Calu3 (cell line): ENCODE measurements at regions not wholly inside any gene's neighbourhood (a gene's known extent, or its start where the extent isn't known, plus 50 kb on each side); places are given as distances from the start of the nearest gene placed in this dataset.

Source experiments
- BruUV-seq: library from RNA; stranded (reverse); fragments of 400-500 nt; replicated peaks from 2 replicates; lab custom pipeline; 2021; lab: Mats Ljungman, UMichigan
- CTCF ChIA-PET: fragments of 300-600 bp; sonication (Branson Sonifier 250); formaldehyde crosslinking; loops from one replicate; lab custom pipeline; 2022; ENCODE audit warnings: antibody characterized with exemption; lab: Charles Lee
- DNase-seq: peaks from one replicate; pipeline ENCODE4 v3.0.0; 2022
- H3K27ac Mint-ChIP-seq: one replicate; pipeline ENCODE4 v1.8.0; 2022; ENCODE audit warnings: mixed read lengths; ENCODE audit not compliant: unreplicated experiment
- H3K27me3 Mint-ChIP-seq: one replicate; pipeline ENCODE4 v1.8.0; 2022; ENCODE audit warnings: mixed read lengths; ENCODE audit not compliant: unreplicated experiment
- H3K36me3 Mint-ChIP-seq: one replicate; pipeline ENCODE4 v1.8.0; 2022; ENCODE audit warnings: mild to moderate bottlenecking, moderate library complexity, mixed read lengths; ENCODE audit not compliant: insufficient read depth, unreplicated experiment
- H3K4me1 Mint-ChIP-seq: one replicate; pipeline ENCODE4 v1.8.0; 2022; ENCODE audit warnings: mild to moderate bottlenecking, low read depth, mixed read lengths; ENCODE audit not compliant: unreplicated experiment
- H3K4me3 Mint-ChIP-seq: one replicate; pipeline ENCODE4 v1.8.0; 2022; ENCODE audit warnings: mild to moderate bottlenecking, low read depth, moderate library complexity, mixed read lengths; ENCODE audit not compliant: unreplicated experiment
- H3K9me3 Mint-ChIP-seq: one replicate; pipeline ENCODE4 v1.8.0; 2022; ENCODE audit warnings: low read depth, mixed read lengths; ENCODE audit not compliant: unreplicated experiment
- CTCF ChIP-seq: fragments of 200-600 bp; IDR thresholded peaks from one replicate; pipeline ENCODE4 v1.8.0; 2022; ENCODE audit warnings: antibody characterized with exemption; ENCODE audit not compliant: unreplicated experiment
- intact Hi-C: fragments of 100-400 bp; cut with micrococcal nuclease; formaldehyde crosslinking; loops from one replicate; pipeline ENCODE4 v1.10.0; 2022; ENCODE audit not compliant: unreplicated experiment

- Mint-ChIP-seq H3K9me3 (peaks cover 23% of the 10 kb centered on the region), H3K36me3 (no peaks in the 10 kb centered on the region), H3K4me1 (no peaks in the 10 kb centered on the region), H3K4me3 (no peak overlapping the region), H3K27me3 (no peaks in the 10 kb centered on the region), H3K27ac (no peak overlapping the region)
- no peak for TF ChIP-seq CTCF
- BruUV-seq: no TSS peak
- CTCF ChIA-PET: no interaction called here
- DNase-seq: no peak
- intact Hi-C loops: no loop called here
Measured at GRCh38 chr16:8088820-8089338, 501.4 kb downstream of the TMEM114 start.

GRCh38 chr16:8087597-8088289, 502.6 kb downstream of the TMEM114 start:
- no peak for DNase-seq
- H3K27me3 Mint-ChIP-seq: no peaks in the 10 kb centered on the region
- peaks cover 23% of the 10 kb centered on the region for H3K9me3 Mint-ChIP-seq
- no peak overlapping the region for H3K4me3 Mint-ChIP-seq
- no peak overlapping the region for H3K27ac Mint-ChIP-seq
- no peaks in the 10 kb centered on the region for H3K36me3 Mint-ChIP-seq
- H3K4me1 Mint-ChIP-seq: no peaks in the 10 kb centered on the region
- intact Hi-C loops: no loop called here
- TF ChIP-seq CTCF: no peak
- no TSS peak for BruUV-seq
- CTCF ChIA-PET: no interaction called here

- no peak overlapping the region for H3K27ac Mint-ChIP-seq
- no peak for TF ChIP-seq CTCF
- H3K9me3 Mint-ChIP-seq: peaks cover 23% of the 10 kb centered on the region
- no peaks in the 10 kb centered on the region for H3K4me1 Mint-ChIP-seq
- no peaks in the 10 kb centered on the region for H3K27me3 Mint-ChIP-seq
- intact Hi-C loops: no loop called here
- no peak for DNase-seq
- H3K36me3 Mint-ChIP-seq: no peaks in the 10 kb centered on the region
- no TSS peak for BruUV-seq
- CTCF ChIA-PET: no interaction called here
- H3K4me3 Mint-ChIP-seq: no peak overlapping the region
Measured at GRCh38 chr16:8087146-8087545, 503.2 kb downstream of the TMEM114 start.

GRCh38 chr16:8084882-8085281, 505.4 kb downstream of the TMEM114 start:
- intact Hi-C loops: no loop called here
- no peak for TF ChIP-seq CTCF
- CTCF ChIA-PET: no interaction called here
- H3K36me3 Mint-ChIP-seq: no peaks in the 10 kb centered on the region
- no peak for DNase-seq
- no peak overlapping the region for H3K27ac Mint-ChIP-seq
- no TSS peak for BruUV-seq
- H3K4me3 Mint-ChIP-seq: no peak overlapping the region
- no peaks in the 10 kb centered on the region for H3K27me3 Mint-ChIP-seq
- H3K4me1 Mint-ChIP-seq: no peaks in the 10 kb centered on the region
- peaks cover 11% of the 10 kb centered on the region for H3K9me3 Mint-ChIP-seq
